Trophoblast cell (in vitro differentiated cells and primary cell): ENCODE measurements at regions not wholly inside any gene's neighbourhood (a gene's known extent, or its start where the extent isn't known, plus 50 kb on each side); places are given as distances from the start of the nearest gene placed in this dataset.

ENCODE experiments used
- DNase-seq, 2 donors: peaks; one replicate each; pipeline ENCODE4 v3.0.0-alpha.2; 2016
- H2AFZ ChIP-seq: 2 replicates; pipeline ENCODE4 v1.6.1; 2013; ENCODE audit warnings: low read length, moderate library complexity, mild to moderate bottlenecking; ENCODE audit not compliant: insufficient read depth, poor library complexity
- H2AK5ac ChIP-seq: 2 replicates; pipeline ENCODE4 v1.6.1; 2013; ENCODE audit warnings: mild to moderate bottlenecking, low read length
- H2BK120ac ChIP-seq: 2 replicates; pipeline ENCODE4 v1.6.1; 2013; ENCODE audit warnings: low read length, mild to moderate bottlenecking, moderate library complexity; ENCODE audit not compliant: insufficient read depth, poor library complexity
- H2BK12ac ChIP-seq: 2 replicates; pipeline ENCODE4 v1.6.1; 2013; ENCODE audit warnings: mild to moderate bottlenecking, low read length, moderate library complexity
- H2BK5ac ChIP-seq: 2 replicates; pipeline ENCODE4 v1.6.1; 2013; ENCODE audit warnings: low read length, low read depth, moderate library complexity, mild to moderate bottlenecking; ENCODE audit not compliant: poor library complexity
- H3K14ac ChIP-seq: 2 replicates; pipeline ENCODE4 v1.6.1; 2013; ENCODE audit warnings: mild to moderate bottlenecking, low read length
- H3K18ac ChIP-seq: 2 replicates; pipeline ENCODE4 v1.6.1; 2013; ENCODE audit warnings: mild to moderate bottlenecking, low read length
- H3K23ac ChIP-seq: 2 replicates; pipeline ENCODE4 v1.6.1; 2013; ENCODE audit warnings: low read length
- H3K27ac ChIP-seq: 2 replicates; pipeline ENCODE4 v1.5.1; 2013; ENCODE audit warnings: low read depth, mild to moderate bottlenecking, inconsistent platforms, low read length, moderate library complexity
- H3K27me3 ChIP-seq: 2 replicates; pipeline ENCODE4 v1.6.1; 2013; ENCODE audit warnings: inconsistent platforms, mild to moderate bottlenecking, low read length, moderate library complexity; ENCODE audit not compliant: insufficient read depth
- H3K36me3 ChIP-seq, 2 experiments: 1 replicate in 1 of 2; 2 replicates in 1 of 2; pipeline ENCODE4 v1.6.1; 2013; ENCODE audit warnings: low read length in 2 of 2, mild to moderate bottlenecking in 2 of 2, moderate library complexity in 1 of 2; ENCODE audit not compliant: insufficient read depth in 2 of 2, control insufficient read depth in 1 of 2
- H3K4ac ChIP-seq: 2 replicates; pipeline ENCODE4 v1.6.1; 2013; ENCODE audit warnings: low read depth, mild to moderate bottlenecking, low read length, moderate library complexity
- H3K4me1 ChIP-seq, 2 experiments: 1 replicate in 1 of 2; 2 replicates in 1 of 2; pipeline ENCODE4 v1.6.1; 2013; ENCODE audit warnings: low read length in 2 of 2, mild to moderate bottlenecking in 2 of 2, moderate library complexity in 1 of 2; ENCODE audit not compliant: insufficient read depth in 2 of 2, control insufficient read depth in 1 of 2
- H3K4me2 ChIP-seq: 2 replicates; pipeline ENCODE4 v1.6.1; 2013; ENCODE audit warnings: inconsistent platforms, mild to moderate bottlenecking, low read length, moderate library complexity
- H3K4me3 ChIP-seq: 2 replicates; pipeline ENCODE4 v1.5.1; 2013; ENCODE audit warnings: mild to moderate bottlenecking, low read depth, low read length, inconsistent platforms
- H3K79me1 ChIP-seq: one replicate; pipeline ENCODE4 v1.6.1; 2013; ENCODE audit warnings: low read length
- H3K79me2 ChIP-seq: 2 replicates; pipeline ENCODE4 v1.6.1; 2013; ENCODE audit warnings: low read length, mild to moderate bottlenecking; ENCODE audit not compliant: control insufficient read depth, insufficient read depth, poor library complexity
- H3K9ac ChIP-seq: 2 replicates; pipeline ENCODE4 v1.6.1; 2013; ENCODE audit warnings: mild to moderate bottlenecking, low read length
- H3K9me3 ChIP-seq: 2 replicates; pipeline ENCODE4 v1.6.1; 2013; ENCODE audit warnings: low read depth, mild to moderate bottlenecking, control low read depth, inconsistent platforms, low read length; ENCODE audit not compliant: insufficient read depth
- H4K12ac ChIP-seq: 2 replicates; pipeline ENCODE4 v1.6.1; 2013; ENCODE audit warnings: low read depth, mild to moderate bottlenecking, low read length, moderate library complexity
- H4K8ac ChIP-seq: 2 replicates; pipeline ENCODE4 v1.6.1; 2013; ENCODE audit warnings: low read depth, mild to moderate bottlenecking, low read length, moderate library complexity
- H4K91ac ChIP-seq: one replicate; pipeline ENCODE4 v1.6.1; 2013; ENCODE audit warnings: low read depth, mild to moderate bottlenecking, low read length, moderate library complexity
- WGBS: extraction: QIAGEN DNeasy Blood & Tissue Kit; methylation state at CpG from one replicate; pipeline ENCODE4 v1.1.7; 2013; ENCODE audit warnings: missing lambda C conversion rate; ENCODE audit not compliant: insufficient read length, insufficient coverage; ENCODE audit errors: extremely low coverage; 5-methylcytosine and 5-hydroxymethylcytosine counted together

DNA sequence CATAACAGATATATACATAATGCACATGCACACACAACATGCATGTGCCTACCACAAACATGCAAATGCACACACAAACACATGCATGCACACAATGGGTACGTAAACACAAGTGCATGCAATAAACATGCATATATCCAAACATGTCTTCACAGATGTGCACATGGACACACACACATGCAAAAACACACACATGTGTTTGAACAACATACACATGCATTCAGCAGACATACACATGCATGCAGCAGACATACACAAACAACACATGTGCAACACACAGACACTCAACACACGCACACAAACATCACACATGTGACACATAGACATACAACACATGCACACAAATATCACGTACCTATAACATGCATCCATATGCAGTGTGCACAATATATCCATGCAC, 74.2 kb downstream of the KLF6 start:
- no CpG with 5 or more reads among the region's 3 CpGs for WGBS
- H3K4me2 ChIP-seq: no peak overlapping the region

DNA sequence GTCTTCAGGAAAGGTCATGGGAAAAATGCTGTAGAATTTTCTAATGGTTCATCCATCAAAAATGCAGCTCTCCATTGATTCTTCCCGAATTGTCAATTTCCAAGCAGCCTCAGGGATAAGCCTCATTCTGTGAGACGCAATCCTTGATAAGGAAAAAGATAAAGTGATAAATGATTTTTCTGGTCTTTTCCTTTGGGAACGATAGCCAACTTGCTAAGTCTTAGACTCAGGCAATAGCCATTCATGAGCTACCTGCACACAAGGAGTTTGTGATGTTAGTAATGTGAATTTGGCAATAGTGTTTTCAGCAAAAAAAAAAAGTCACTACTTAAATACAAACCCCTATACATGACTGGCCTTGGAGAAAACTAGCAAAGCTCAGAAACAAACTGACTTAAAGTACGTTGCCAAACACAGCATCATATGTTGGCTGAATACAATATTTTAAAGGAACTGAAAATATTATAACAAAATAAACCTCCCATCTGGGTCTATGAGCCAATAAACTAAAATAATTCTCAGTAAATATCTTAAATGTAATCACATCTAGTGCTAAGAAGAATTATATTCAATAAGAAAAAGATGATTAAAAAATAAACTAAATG, 75.5 kb downstream of the KLF6 start:
- Histone ChIP-seq H3K36me3 (no peaks in the 10 kb centered on the region), H2BK12ac (no peak overlapping the region), H3K4me2 (no peak overlapping the region), H3K14ac (no peak overlapping the region), H2AK5ac (no peak overlapping the region), H2BK5ac (no peak overlapping the region), H3K18ac (no peak overlapping the region), H3K4me1 (no peaks in the 10 kb centered on the region), H2AFZ (no peak overlapping the region), H3K27ac (no peak overlapping the region), H3K9ac (no peak overlapping the region), H3K27me3 (no peaks in the 10 kb centered on the region), H2BK120ac (no peak overlapping the region), H3K4ac (no peak overlapping the region), H4K12ac (no peak overlapping the region), H3K9me3 (peaks cover 5% of the 10 kb centered on the region), H3K23ac (no peak overlapping the region), H3K4me3 (no peak overlapping the region), H4K91ac (no peak overlapping the region), H3K79me1 (peaks cover 1% of the 10 kb centered on the region), H3K79me2 (no peaks in the 10 kb centered on the region), H4K8ac (no peak overlapping the region)
- WGBS: no CpG with 5 or more reads among the region's 4 CpGs
- peak; percentile 56 to 80 for DNase-seq

More for the DNA sequence above, 74.2 kb downstream of the KLF6 start:
- H3K79me1 ChIP-seq: peaks cover 1% of the 10 kb centered on the region
- H3K27me3 ChIP-seq: no peaks in the 10 kb centered on the region
- no peak overlapping the region for H2BK5ac ChIP-seq
- H3K79me2 ChIP-seq: no peaks in the 10 kb centered on the region
- H3K14ac ChIP-seq: no peak overlapping the region
- no peak overlapping the region for H2BK120ac ChIP-seq
- no peak overlapping the region for H2AFZ ChIP-seq
- no peak overlapping the region for H4K8ac ChIP-seq
- no peak overlapping the region for H3K18ac ChIP-seq
- no peak overlapping the region for H3K4ac ChIP-seq
- H2AK5ac ChIP-seq: no peak overlapping the region
- H2BK12ac ChIP-seq: no peak overlapping the region
- no peak overlapping the region for H4K12ac ChIP-seq
- no peak for DNase-seq
- no peak overlapping the region for H3K9ac ChIP-seq
- H3K4me1 ChIP-seq: no peaks in the 10 kb centered on the region
- peaks cover 5% of the 10 kb centered on the region for H3K9me3 ChIP-seq
- no peak overlapping the region for H3K23ac ChIP-seq
- H3K27ac ChIP-seq: no peak overlapping the region
- H4K91ac ChIP-seq: no peak overlapping the region
- H3K4me3 ChIP-seq: no peak overlapping the region
- no peaks in the 10 kb centered on the region for H3K36me3 ChIP-seq

DNA sequence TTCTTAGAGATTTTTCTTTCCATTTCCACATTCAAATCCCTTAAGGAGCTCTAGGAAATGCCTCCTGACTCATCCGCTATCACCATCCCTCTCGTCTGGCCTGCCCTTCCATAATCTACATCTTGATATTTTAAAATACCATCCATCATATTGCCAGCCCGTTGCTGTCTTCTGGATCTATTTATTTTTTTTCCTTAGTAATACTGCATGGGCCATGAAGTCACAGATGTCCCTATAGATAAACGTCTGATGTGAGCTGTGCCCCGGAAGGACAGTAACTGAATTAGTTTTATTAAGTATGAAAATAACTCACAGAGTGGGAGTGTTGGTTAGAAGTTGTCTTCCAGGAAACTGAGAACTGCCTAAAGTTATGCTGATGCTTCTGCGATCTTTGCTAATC, 76.2 kb downstream of the KLF6 start:
- Histone ChIP-seq H3K4me1 (peaks cover 0 to 2% of the 10 kb centered on the region in 2 experiments), H3K4me3 (no peak overlapping the region), H3K4ac (no peak overlapping the region), H4K91ac (no peak overlapping the region), H3K4me2 (no peak overlapping the region), H2BK120ac (no peak overlapping the region), H3K27ac (no peak overlapping the region), H2AK5ac (no peak overlapping the region), H3K27me3 (no peaks in the 10 kb centered on the region), H2AFZ (no peak overlapping the region), H4K12ac (no peak overlapping the region), H3K79me1 (peaks cover 1% of the 10 kb centered on the region), H4K8ac (no peak overlapping the region), H3K18ac (no peak overlapping the region), H3K9ac (no peak overlapping the region), H2BK12ac (no peak overlapping the region), H2BK5ac (no peak overlapping the region), H3K14ac (no peak overlapping the region), H3K9me3 (peaks cover 5% of the 10 kb centered on the region), H3K79me2 (no peaks in the 10 kb centered on the region), H3K23ac (no peak overlapping the region), H3K36me3 (no peaks in the 10 kb centered on the region)
- no CpG with 5 or more reads among the region's 6 CpGs for whole genome bisulfite sequencing
- peak; percentile 52 to 67 for DNase-seq

DNA sequence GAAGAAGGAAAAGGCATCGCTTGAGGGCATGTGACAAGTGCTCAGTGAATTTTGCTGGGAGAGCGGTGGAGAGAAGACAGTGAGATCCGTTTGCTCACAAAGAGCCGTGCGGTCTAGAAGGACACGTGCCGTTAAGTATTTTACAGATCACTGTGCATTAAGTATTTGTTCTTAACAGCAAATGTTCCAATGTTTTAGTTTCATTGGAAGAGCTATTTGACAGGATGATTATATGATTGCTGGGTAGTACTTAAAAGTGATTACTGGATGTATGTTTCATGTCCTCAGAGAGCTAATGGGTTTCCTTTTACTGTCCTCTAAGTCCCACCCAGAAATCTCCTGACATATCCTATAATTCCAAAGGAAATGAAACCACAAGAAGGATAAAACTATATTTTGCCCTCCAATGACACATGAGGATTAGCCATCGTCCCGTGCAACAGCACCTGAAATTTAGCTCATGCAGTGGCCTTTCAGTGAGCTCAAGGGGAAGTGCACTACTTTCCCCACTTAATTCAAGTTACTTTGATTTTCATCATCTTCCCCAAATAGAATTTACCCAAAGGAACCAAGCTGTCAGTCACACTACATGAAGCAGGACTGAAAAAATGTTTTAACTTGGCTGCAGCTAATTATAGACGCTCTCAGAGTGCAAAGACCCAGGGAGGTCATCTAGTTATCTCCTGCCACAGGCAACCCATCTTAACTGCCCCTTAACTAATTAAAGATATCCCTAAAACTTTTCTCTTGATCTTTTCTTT, 80.3 kb downstream of the KLF6 start:
- Histone ChIP-seq H3K27me3 (no peaks in the 10 kb centered on the region), H2BK120ac (no peak overlapping the region), H4K12ac (no peak overlapping the region), H3K79me2 (no peaks in the 10 kb centered on the region), H2BK12ac (no peak overlapping the region), H3K4ac (no peak overlapping the region), H3K14ac (no peak overlapping the region), H3K23ac (no peak overlapping the region), H3K36me3 (no peaks in the 10 kb centered on the region), H3K9me3 (no peaks in the 10 kb centered on the region), H3K4me3 (no peak overlapping the region), H3K18ac (no peak overlapping the region), H3K9ac (no peak overlapping the region), H4K8ac (no peak overlapping the region), H2AFZ (no peak overlapping the region), H2AK5ac (no peak overlapping the region), H3K79me1 (peaks cover 1% of the 10 kb centered on the region), H3K4me1 (peaks cover 0 to 9% of the 10 kb centered on the region in 2 experiments), H3K27ac (no peak overlapping the region), H2BK5ac (no peak overlapping the region), H4K91ac (no peak overlapping the region), H3K4me2 (no peak overlapping the region)
- WGBS: no CpG with 5 or more reads among the region's 10 CpGs
- DNase-seq: peak in 1 of 2 donors; percentile 28
